Caco-2 (cell line): ENCODE measurements at regions not wholly inside any gene's neighbourhood (a gene's known extent, or its start where the extent isn't known, plus 50 kb on each side); places are given as distances from the start of the nearest gene placed in this dataset.
A peak's percentile ranks its signal among the peaks of the same experiment; 100 is the strongest.

ENCODE experiments used
- BruUV-seq: library from RNA; stranded (reverse); fragments of 400-500 nt; replicated peaks from 2 replicates; lab custom pipeline; 2021; lab: Mats Ljungman, UMichigan
- CTCF ChIA-PET: fragments of 300-600 bp; sonication (Branson Sonifier 250); formaldehyde crosslinking; loops from one replicate; lab custom pipeline; 2022; ENCODE audit warnings: antibody characterized with exemption; lab: Charles Lee
- POLR2A ChIA-PET: fragments of 300-600 bp; sonication (Branson Sonifier 250); formaldehyde crosslinking; loops from one replicate; lab custom pipeline; 2022; ENCODE audit warnings: antibody characterized with exemption; lab: Charles Lee
- DNase-seq, 2 experiments: peaks; one replicate each; pipeline versions ENCODE4 v3.0.0 to v3.0.0-alpha.2; 2020 to 2022
- H3K27me3 ChIP-seq: replicated peaks from 2 replicates; pipeline ENCODE4 v1.6.0; 2011; ENCODE audit warnings: low read length; ENCODE audit not compliant: control insufficient read depth, insufficient read depth
- H3K36me3 ChIP-seq: 2 replicates; pipeline ENCODE4 v1.5.1; 2011; ENCODE audit warnings: low read length; ENCODE audit not compliant: control insufficient read depth, insufficient read depth
- H3K4me1 ChIP-seq: fragments of 250-450 bp; sonication (Bioruptor Pico); 2 replicates; pipeline ENCODE4 v1.5.1; 2020; ENCODE audit warnings: mild to moderate bottlenecking
- H3K4me3 ChIP-seq: 2 replicates; pipeline ENCODE4 v1.5.1; 2011; ENCODE audit warnings: low read depth, mild to moderate bottlenecking, control low read depth, low read length
- H3K9me3 ChIP-seq: fragments of 250-450 bp; sonication (Bioruptor Pico); 2 replicates; pipeline ENCODE4 v1.5.1; 2020; ENCODE audit warnings: mild to moderate bottlenecking, moderate library complexity
- H3K27ac Mint-ChIP-seq: one replicate; pipeline ENCODE4 v1.8.0; 2022; ENCODE audit warnings: mixed read lengths; ENCODE audit not compliant: unreplicated experiment
- H3K27me3 Mint-ChIP-seq: one replicate; pipeline ENCODE4 v1.8.0; 2022; ENCODE audit warnings: mixed read lengths; ENCODE audit not compliant: insufficient read depth, unreplicated experiment
- H3K36me3 Mint-ChIP-seq: one replicate; pipeline ENCODE4 v1.8.0; 2022; ENCODE audit warnings: mild to moderate bottlenecking, mixed read lengths; ENCODE audit not compliant: insufficient read depth, unreplicated experiment
- H3K4me1 Mint-ChIP-seq: one replicate; pipeline ENCODE4 v1.8.0; 2022; ENCODE audit warnings: low read depth, mixed read lengths; ENCODE audit not compliant: unreplicated experiment
- H3K4me3 Mint-ChIP-seq: one replicate; pipeline ENCODE4 v1.8.0; 2022; ENCODE audit warnings: mild to moderate bottlenecking, moderate library complexity, mixed read lengths; ENCODE audit not compliant: unreplicated experiment
- H3K9me3 Mint-ChIP-seq: one replicate; pipeline ENCODE4 v1.8.0; 2022; ENCODE audit warnings: mixed read lengths; ENCODE audit not compliant: unreplicated experiment
- CTCF ChIP-seq, 2 experiments: fragments of 200-600 bp in 1 of 2; IDR thresholded peaks; 1 replicate in 1 of 2; 2 replicates in 1 of 2; pipeline versions ENCODE4 v1.5.1 to v1.8.0; 2011 to 2022; ENCODE audit warnings: antibody characterized with exemption in 1 of 2, control low read depth in 1 of 2, inconsistent platforms in 1 of 2, low read depth in 1 of 2, low read length in 1 of 2, mild to moderate bottlenecking in 1 of 2, moderate library complexity in 1 of 2; ENCODE audit not compliant: insufficient read depth in 1 of 2, severe bottlenecking in 1 of 2, unreplicated experiment in 1 of 2
- intact Hi-C: fragments of 100-400 bp; cut with micrococcal nuclease; formaldehyde crosslinking; loops from one replicate; pipeline ENCODE4 v1.10.0; 2022; ENCODE audit not compliant: unreplicated experiment

- Histone ChIP-seq H3K27me3 (no peaks in the 10 kb centered on the region), H3K36me3 (no peaks in the 10 kb centered on the region), H3K9me3 (no peaks in the 10 kb centered on the region), H3K4me1 (no peaks in the 10 kb centered on the region), H3K4me3 (no peak overlapping the region)
- ChIA-PET POLR2A (no interaction called here), CTCF (interaction anchor here (0.6 to 1.4 kb wide), 7 partner anchors 30 to 866 kb away, joined by 3 to 4 read pairs (median 4); no protein-coding TSS in a partner anchor)
- Mint-ChIP-seq H3K9me3 (no peaks in the 10 kb centered on the region), H3K4me1 (no peaks in the 10 kb centered on the region), H3K36me3 (no peaks in the 10 kb centered on the region), H3K27ac (no peak overlapping the region), H3K4me3 (no peak overlapping the region), H3K27me3 (peaks cover 9% of the 10 kb centered on the region)
- no peak for DNase-seq
- TF ChIP-seq CTCF (IDR thresholded peaks at IDR 0.05; ENCODE audit: insufficient read depth in 1 of 2, low read depth in 1 of 2, low read length in 1 of 2, severe bottlenecking in 1 of 2, unreplicated experiment in 1 of 2): no peak
- intact Hi-C loops: loop anchor here (10.0 kb wide), 1 partner anchor 241 kb away; no protein-coding TSS in a partner anchor
- BruUV-seq: no TSS peak
These were observed 171.1 kb upstream of the PROK2 start for GRCh38 chr3:71956069-71956340.

- no peaks in the 10 kb centered on the region for H3K27me3 ChIP-seq
- H3K4me1 ChIP-seq: no peaks in the 10 kb centered on the region
- TF ChIP-seq CTCF (IDR thresholded peaks at IDR 0.05; ENCODE audit: insufficient read depth in 1 of 2, low read depth in 1 of 2, low read length in 1 of 2, severe bottlenecking in 1 of 2, unreplicated experiment in 1 of 2): peak; percentile 64 to 84
- BruUV-seq: no TSS peak
- peaks cover 12% of the 10 kb centered on the region for H3K27me3 Mint-ChIP-seq
- H3K9me3 Mint-ChIP-seq: no peaks in the 10 kb centered on the region
- H3K36me3 ChIP-seq: no peaks in the 10 kb centered on the region
- H3K27ac Mint-ChIP-seq: no peak overlapping the region
- H3K4me3 Mint-ChIP-seq: no peak overlapping the region
- CTCF ChIA-PET: interaction anchor here (0.6 to 1.4 kb wide), 7 partner anchors 29 to 867 kb away, joined by 3 to 4 read pairs (median 4); no protein-coding TSS in a partner anchor
- no peaks in the 10 kb centered on the region for H3K9me3 ChIP-seq
- H3K4me3 ChIP-seq: no peak overlapping the region
- intact Hi-C loops: loop anchor here (1.0 to 10.0 kb wide), 5 partner anchors 80 to 867 kb away; no protein-coding TSS in a partner anchor
- no peaks in the 10 kb centered on the region for H3K4me1 Mint-ChIP-seq
- H3K36me3 Mint-ChIP-seq: no peaks in the 10 kb centered on the region
- POLR2A ChIA-PET: no interaction called here
- peak; percentile 45 to 49 for DNase-seq
These were observed 170.5 kb upstream of the PROK2 start for GRCh38 chr3:71955240-71956068.

GRCh38 chr3:71951842-71952241 is 166.9 kb upstream of the PROK2 start:
- Mint-ChIP-seq H3K27me3 (peaks cover 17% of the 10 kb centered on the region), H3K4me3 (no peak overlapping the region), H3K4me1 (no peaks in the 10 kb centered on the region), H3K9me3 (no peaks in the 10 kb centered on the region), H3K36me3 (no peaks in the 10 kb centered on the region), H3K27ac (no peak overlapping the region)
- ChIA-PET CTCF (no interaction called here), POLR2A (no interaction called here)
- Histone ChIP-seq H3K36me3 (no peaks in the 10 kb centered on the region), H3K9me3 (no peaks in the 10 kb centered on the region), H3K27me3 (no peaks in the 10 kb centered on the region), H3K4me3 (no peak overlapping the region), H3K4me1 (no peaks in the 10 kb centered on the region)
- no TSS peak for BruUV-seq
- DNase-seq: no peak
- intact Hi-C loops: loop anchor here (10.0 kb wide), 1 partner anchor 237 kb away; no protein-coding TSS in a partner anchor
- no peak for TF ChIP-seq CTCF (IDR thresholded peaks at IDR 0.05; ENCODE audit: insufficient read depth in 1 of 2, low read depth in 1 of 2, low read length in 1 of 2, severe bottlenecking in 1 of 2, unreplicated experiment in 1 of 2)
